Gastroesophageal sphincter (tissue), 3 donors: ENCODE measurements at regions not wholly inside any gene's neighbourhood (a gene's known extent, or its start where the extent isn't known, plus 50 kb on each side); places are given as distances from the start of the nearest gene placed in this dataset.

Experiments used
- EP300 ChIP-seq: sonication (generic); formaldehyde crosslinking; IDR thresholded peaks from one replicate; pipeline ENCODE4 v1.6.1; 2017; ENCODE audit warnings: antibody characterized with exemption, mild to moderate bottlenecking
- POLR2A ChIP-seq, 2 donors: fragments of 450-650 bp; IDR thresholded peaks; one replicate each; pipeline ENCODE4 v1.6.1; 2017; ENCODE audit warnings: antibody characterized with exemption in 2 of 2, mild to moderate bottlenecking in 2 of 2, moderate library complexity in 1 of 2
- POLR2AphosphoS5 ChIP-seq: sonication (generic); formaldehyde crosslinking; IDR thresholded peaks from one replicate; pipeline ENCODE4 v1.6.1; 2017; ENCODE audit warnings: antibody characterized with exemption
- TF ChIP-seq, protein P1 (sequence below), 4 experiments: fragments of 200-600 bp in 2 of 4; fragments of 450-650 bp in 2 of 4; sonication (generic) in 1 of 4; IDR thresholded peaks; one replicate each; pipeline ENCODE4 v1.5.1; 2017 to 2019; ENCODE audit warnings: antibody characterized with exemption in 4 of 4, mild to moderate bottlenecking in 2 of 4, moderate library complexity in 2 of 4

DNA sequence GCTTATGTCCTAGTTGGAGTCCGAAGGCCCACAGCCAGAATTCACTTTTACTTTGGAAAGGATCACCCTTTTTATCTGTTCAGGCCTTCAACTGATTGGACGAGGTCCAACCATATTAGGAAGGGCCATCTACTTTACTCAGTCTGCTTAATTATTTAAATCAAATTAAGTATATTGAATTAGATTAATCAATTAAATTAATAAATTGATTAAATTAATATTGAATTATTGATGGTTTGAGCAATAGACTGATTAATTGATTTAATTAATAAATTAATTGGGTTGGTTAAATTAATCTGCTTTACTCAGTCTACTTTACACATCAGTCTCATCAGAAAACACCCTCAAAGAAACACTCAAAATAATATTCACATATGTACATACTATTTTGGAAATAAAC lies 816.9 kb upstream of the POT1 start:
- no peak for TF ChIP-seq POLR2A (IDR thresholded peaks at IDR 0.05)
- TF ChIP-seq, protein P1, sequence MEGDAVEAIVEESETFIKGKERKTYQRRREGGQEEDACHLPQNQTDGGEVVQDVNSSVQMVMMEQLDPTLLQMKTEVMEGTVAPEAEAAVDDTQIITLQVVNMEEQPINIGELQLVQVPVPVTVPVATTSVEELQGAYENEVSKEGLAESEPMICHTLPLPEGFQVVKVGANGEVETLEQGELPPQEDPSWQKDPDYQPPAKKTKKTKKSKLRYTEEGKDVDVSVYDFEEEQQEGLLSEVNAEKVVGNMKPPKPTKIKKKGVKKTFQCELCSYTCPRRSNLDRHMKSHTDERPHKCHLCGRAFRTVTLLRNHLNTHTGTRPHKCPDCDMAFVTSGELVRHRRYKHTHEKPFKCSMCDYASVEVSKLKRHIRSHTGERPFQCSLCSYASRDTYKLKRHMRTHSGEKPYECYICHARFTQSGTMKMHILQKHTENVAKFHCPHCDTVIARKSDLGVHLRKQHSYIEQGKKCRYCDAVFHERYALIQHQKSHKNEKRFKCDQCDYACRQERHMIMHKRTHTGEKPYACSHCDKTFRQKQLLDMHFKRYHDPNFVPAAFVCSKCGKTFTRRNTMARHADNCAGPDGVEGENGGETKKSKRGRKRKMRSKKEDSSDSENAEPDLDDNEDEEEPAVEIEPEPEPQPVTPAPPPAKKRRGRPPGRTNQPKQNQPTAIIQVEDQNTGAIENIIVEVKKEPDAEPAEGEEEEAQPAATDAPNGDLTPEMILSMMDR (IDR thresholded peaks at IDR 0.05) = no peak
- TF ChIP-seq POLR2AphosphoS5 = no peak
- no peak for TF ChIP-seq EP300
